Esophagus squamous epithelium (tissue), 4 donors: ENCODE measurements at regions not wholly inside any gene's neighbourhood (a gene's known extent, or its start where the extent isn't known, plus 50 kb on each side); places are given as distances from the start of the nearest gene placed in this dataset.

ENCODE experiments used
- CTCF ChIP-seq, 6 experiments: fragments of 450-650 bp in 4 of 6; fragments of 200-600 bp in 2 of 6; sonication (generic) in 2 of 6; IDR thresholded peaks; one replicate each; pipeline ENCODE4 v1.5.1; 2016 to 2019; ENCODE audit warnings: antibody characterized with exemption in 6 of 6, mild to moderate bottlenecking in 4 of 6, moderate library complexity in 4 of 6
- POLR2A ChIP-seq, 4 donors: fragments of 450-650 bp; IDR thresholded peaks; one replicate each; pipeline ENCODE4 v1.6.1; 2017; ENCODE audit warnings: antibody characterized with exemption in 4 of 4, mild to moderate bottlenecking in 4 of 4, moderate library complexity in 3 of 4

GRCh38 chr18:8484951-8485350 is 124.3 kb upstream of the RAB12 start:
- TF ChIP-seq CTCF (IDR thresholded peaks at IDR 0.05) (no peak), POLR2A (IDR thresholded peaks at IDR 0.05) (no peak)
